HG03108 (cell line): ENCODE measurements at regions not wholly inside any gene's neighbourhood (a gene's known extent, or its start where the extent isn't known, plus 50 kb on each side); places are given as distances from the start of the nearest gene placed in this dataset.
"Not testable (repeated sequence)": the region's sequence is repeated elsewhere in the genome, so short reads cannot be mapped to it uniquely, and the experiment has no call there.

ENCODE experiments used
- ATAC-seq: cut with Tn5 transposase; IDR thresholded peaks from one replicate; pipeline ENCODE4 v1.9.1; 2021; ENCODE audit warnings: moderate library complexity; ENCODE audit not compliant: unreplicated experiment

- ATAC-seq, result no peak
These were observed 134.5 kb upstream of the LYPLAL1 start for GRCh38 chr1:219039017-219039681.

- no peak for ATAC-seq
These were observed 134.0 kb upstream of the LYPLAL1 start for GRCh38 chr1:219039682-219040154.

- ATAC-seq, result no peak
These were observed 133.4 kb upstream of the LYPLAL1 start for GRCh38 chr1:219040291-219040690.

- ATAC-seq, result no peak
These were observed 132.5 kb upstream of the LYPLAL1 start for GRCh38 chr1:219041141-219041540.

GRCh38 chr1:219041818-219042217 lies 131.9 kb upstream of the LYPLAL1 start:
- no peak for ATAC-seq

- ATAC-seq, result no peak
These were observed 130.9 kb upstream of the LYPLAL1 start for GRCh38 chr1:219042769-219043168.

GRCh38 chr1:219045246-219045645 lies 128.4 kb upstream of the LYPLAL1 start:
- ATAC-seq, result no peak

GRCh38 chr1:219049501-219049900 lies 124.2 kb upstream of the LYPLAL1 start:
- ATAC-seq, result no peak

- ATAC-seq, result no peak
These were observed 123.4 kb upstream of the LYPLAL1 start for GRCh38 chr1:219050086-219050821.

GRCh38 chr1:219050822-219051125 lies 122.9 kb upstream of the LYPLAL1 start:
- ATAC-seq, result no peak

GRCh38 chr1:219051547-219051946 lies 122.1 kb upstream of the LYPLAL1 start:
- ATAC-seq, result no peak

GRCh38 chr1:219058891-219059820 lies 114.5 kb upstream of the LYPLAL1 start:
- no peak for ATAC-seq

- no peak for ATAC-seq
These were observed 112.9 kb upstream of the LYPLAL1 start for GRCh38 chr1:219060798-219061197.

GRCh38 chr1:219062161-219062560 lies 111.5 kb upstream of the LYPLAL1 start:
- ATAC-seq, result no peak

- no peak for ATAC-seq
These were observed 107.6 kb upstream of the LYPLAL1 start for GRCh38 chr1:219066098-219066497.

- ATAC-seq, result no peak
These were observed 106.9 kb upstream of the LYPLAL1 start for GRCh38 chr1:219066631-219067349.

GRCh38 chr1:219067350-219067712 lies 106.3 kb upstream of the LYPLAL1 start:
- no peak for ATAC-seq

GRCh38 chr1:219070395-219070794 lies 103.3 kb upstream of the LYPLAL1 start:
- not testable (repeated sequence) for ATAC-seq

- no peak for ATAC-seq
These were observed 102.5 kb upstream of the LYPLAL1 start for GRCh38 chr1:219071209-219071608.

- no peak for ATAC-seq
These were observed 101.3 kb upstream of the LYPLAL1 start for GRCh38 chr1:219072329-219072728.
